ENCODE measurements at regions not wholly inside any gene's neighbourhood (a gene's known extent, or its start where the extent isn't known, plus 50 kb on each side); places are given as distances from the start of the nearest gene placed in this dataset.

DNA sequence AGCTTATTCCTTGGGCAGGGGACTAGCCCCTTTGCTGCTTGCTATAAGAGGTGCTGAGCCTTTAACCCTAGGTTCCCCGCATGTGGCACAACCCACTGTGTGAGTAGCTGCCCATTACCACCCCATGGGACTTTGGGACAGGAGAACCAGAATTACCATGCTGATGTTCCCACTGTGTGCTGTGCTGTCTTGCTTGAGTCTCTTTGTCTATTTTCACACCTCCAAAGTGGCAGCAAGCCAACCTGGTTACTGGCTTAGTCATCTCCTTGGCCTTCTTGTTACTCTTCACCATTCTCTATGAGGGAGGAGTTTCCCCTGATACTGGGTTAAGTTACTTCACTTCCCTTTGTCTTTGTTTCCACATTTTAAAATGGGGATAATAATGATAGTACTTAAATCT lies 73.4 kb upstream of the ETV6 start:
- TF ChIP-seq POLR2A (IDR thresholded peaks at IDR 0.05) = no peak
- no peak for TF ChIP-seq EP300 (IDR thresholded peaks at IDR 0.05)

Data from upper lobe of left lung (tissue), 4 donors.